Calu3 (cell line): ENCODE measurements at regions not wholly inside any gene's neighbourhood (a gene's known extent, or its start where the extent isn't known, plus 50 kb on each side); places are given as distances from the start of the nearest gene placed in this dataset.

ENCODE experiments used
- BruUV-seq: library from RNA; stranded (reverse); fragments of 400-500 nt; replicated peaks from 2 replicates; lab custom pipeline; 2021; lab: Mats Ljungman, UMichigan
- CTCF ChIA-PET: fragments of 300-600 bp; sonication (Branson Sonifier 250); formaldehyde crosslinking; loops from one replicate; lab custom pipeline; 2022; ENCODE audit warnings: antibody characterized with exemption; lab: Charles Lee
- DNase-seq: peaks from one replicate; pipeline ENCODE4 v3.0.0; 2022
- H3K27ac Mint-ChIP-seq: one replicate; pipeline ENCODE4 v1.8.0; 2022; ENCODE audit warnings: mixed read lengths; ENCODE audit not compliant: unreplicated experiment
- H3K27me3 Mint-ChIP-seq: one replicate; pipeline ENCODE4 v1.8.0; 2022; ENCODE audit warnings: mixed read lengths; ENCODE audit not compliant: unreplicated experiment
- H3K36me3 Mint-ChIP-seq: one replicate; pipeline ENCODE4 v1.8.0; 2022; ENCODE audit warnings: mild to moderate bottlenecking, moderate library complexity, mixed read lengths; ENCODE audit not compliant: insufficient read depth, unreplicated experiment
- H3K4me1 Mint-ChIP-seq: one replicate; pipeline ENCODE4 v1.8.0; 2022; ENCODE audit warnings: mild to moderate bottlenecking, low read depth, mixed read lengths; ENCODE audit not compliant: unreplicated experiment
- H3K4me3 Mint-ChIP-seq: one replicate; pipeline ENCODE4 v1.8.0; 2022; ENCODE audit warnings: mild to moderate bottlenecking, low read depth, moderate library complexity, mixed read lengths; ENCODE audit not compliant: unreplicated experiment
- H3K9me3 Mint-ChIP-seq: one replicate; pipeline ENCODE4 v1.8.0; 2022; ENCODE audit warnings: low read depth, mixed read lengths; ENCODE audit not compliant: unreplicated experiment
- CTCF ChIP-seq: fragments of 200-600 bp; IDR thresholded peaks from one replicate; pipeline ENCODE4 v1.8.0; 2022; ENCODE audit warnings: antibody characterized with exemption; ENCODE audit not compliant: unreplicated experiment
- intact Hi-C: fragments of 100-400 bp; cut with micrococcal nuclease; formaldehyde crosslinking; loops from one replicate; pipeline ENCODE4 v1.10.0; 2022; ENCODE audit not compliant: unreplicated experiment

- Mint-ChIP-seq H3K27me3 (no peaks in the 10 kb centered on the region), H3K36me3 (no peaks in the 10 kb centered on the region), H3K27ac (no peak overlapping the region), H3K9me3 (no peaks in the 10 kb centered on the region), H3K4me1 (no peaks in the 10 kb centered on the region), H3K4me3 (no peak overlapping the region)
- no TSS peak for BruUV-seq
- no peak for DNase-seq
- CTCF ChIA-PET, result no interaction called here
- no peak for TF ChIP-seq CTCF
- intact Hi-C loops, result no loop called here
Measured at GRCh38 chr6:139508023-139508422, 133.6 kb upstream of the CITED2 start.

- no peak for DNase-seq
- Mint-ChIP-seq H3K36me3 (no peaks in the 10 kb centered on the region), H3K9me3 (no peaks in the 10 kb centered on the region), H3K4me1 (no peaks in the 10 kb centered on the region), H3K4me3 (no peak overlapping the region), H3K27me3 (no peaks in the 10 kb centered on the region), H3K27ac (no peak overlapping the region)
- CTCF ChIA-PET, result no interaction called here
- intact Hi-C loops, result no loop called here
- no TSS peak for BruUV-seq
- no peak for TF ChIP-seq CTCF
Measured at GRCh38 chr6:139500977-139501376, 126.5 kb upstream of the CITED2 start.

GRCh38 chr6:139498715-139499114, 124.3 kb upstream of the CITED2 start:
- no TSS peak for BruUV-seq
- Mint-ChIP-seq H3K36me3 (no peaks in the 10 kb centered on the region), H3K4me3 (no peak overlapping the region), H3K27ac (no peak overlapping the region), H3K27me3 (no peaks in the 10 kb centered on the region), H3K9me3 (no peaks in the 10 kb centered on the region), H3K4me1 (no peaks in the 10 kb centered on the region)
- CTCF ChIA-PET, result no interaction called here
- intact Hi-C loops, result no loop called here
- no peak for TF ChIP-seq CTCF
- no peak for DNase-seq

- Mint-ChIP-seq H3K4me3 (no peak overlapping the region), H3K27ac (no peak overlapping the region), H3K4me1 (no peaks in the 10 kb centered on the region), H3K27me3 (no peaks in the 10 kb centered on the region), H3K9me3 (no peaks in the 10 kb centered on the region), H3K36me3 (no peaks in the 10 kb centered on the region)
- TF ChIP-seq CTCF, result no peak
- BruUV-seq, result no TSS peak
- intact Hi-C loops, result no loop called here
- no peak for DNase-seq
- CTCF ChIA-PET, result no interaction called here
Measured at GRCh38 chr6:139497345-139497961, 123.0 kb upstream of the CITED2 start.
